Lower leg skin (tissue), 3 donors: ENCODE measurements at regions not wholly inside any gene's neighbourhood (a gene's known extent, or its start where the extent isn't known, plus 50 kb on each side); places are given as distances from the start of the nearest gene placed in this dataset.

Source experiments
- POLR2A ChIP-seq, 2 donors: fragments of 450-650 bp; IDR thresholded peaks; one replicate each; pipeline ENCODE4 v1.6.1; 2016 to 2017; ENCODE audit warnings: antibody characterized with exemption in 2 of 2, mild to moderate bottlenecking in 1 of 2, moderate library complexity in 1 of 2
- TF ChIP-seq, protein P1 (sequence below), 3 donors: fragments of 450-650 bp; IDR thresholded peaks; one replicate each; pipeline ENCODE4 v1.5.1; 2016; ENCODE audit warnings: antibody characterized with exemption in 3 of 3, mild to moderate bottlenecking in 3 of 3, moderate library complexity in 2 of 3

DNA sequence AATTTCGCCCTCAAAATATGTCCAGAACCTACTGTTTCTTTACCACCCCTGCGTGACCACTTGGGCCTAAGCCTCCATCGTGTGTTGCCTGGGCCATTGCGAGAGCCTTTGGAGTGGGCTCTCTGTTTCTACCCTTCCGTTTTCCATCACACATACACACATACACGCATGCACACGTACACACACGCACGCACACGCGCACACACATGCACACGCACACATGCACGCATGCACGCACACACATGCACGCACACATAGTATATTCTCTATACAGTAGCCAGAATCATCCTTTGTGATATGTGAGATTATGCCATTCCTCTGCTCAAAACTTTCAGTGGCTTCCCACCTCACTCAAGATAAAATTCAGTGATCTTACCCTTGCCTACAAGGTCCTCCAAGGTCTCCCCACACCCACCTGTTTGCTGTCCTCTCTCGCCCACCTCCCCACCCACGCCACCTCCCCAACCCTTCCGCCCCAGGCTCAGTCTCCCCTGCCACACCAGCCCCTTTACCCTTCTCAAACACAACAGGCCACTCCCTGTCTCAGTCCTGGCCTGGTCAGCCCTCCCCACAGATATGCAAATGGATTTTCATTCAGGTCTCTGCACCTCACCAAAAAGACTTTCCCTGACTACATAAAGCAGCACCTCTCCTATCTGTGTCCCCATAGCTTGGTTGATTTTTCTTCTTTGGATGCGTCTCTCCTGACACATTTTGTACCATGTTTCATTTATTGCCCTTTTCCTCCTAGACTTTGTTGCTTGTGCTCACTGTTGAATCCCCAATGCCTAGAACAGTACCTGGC lies 559.6 kb downstream of the CD83 start:
- TF ChIP-seq, protein P1, sequence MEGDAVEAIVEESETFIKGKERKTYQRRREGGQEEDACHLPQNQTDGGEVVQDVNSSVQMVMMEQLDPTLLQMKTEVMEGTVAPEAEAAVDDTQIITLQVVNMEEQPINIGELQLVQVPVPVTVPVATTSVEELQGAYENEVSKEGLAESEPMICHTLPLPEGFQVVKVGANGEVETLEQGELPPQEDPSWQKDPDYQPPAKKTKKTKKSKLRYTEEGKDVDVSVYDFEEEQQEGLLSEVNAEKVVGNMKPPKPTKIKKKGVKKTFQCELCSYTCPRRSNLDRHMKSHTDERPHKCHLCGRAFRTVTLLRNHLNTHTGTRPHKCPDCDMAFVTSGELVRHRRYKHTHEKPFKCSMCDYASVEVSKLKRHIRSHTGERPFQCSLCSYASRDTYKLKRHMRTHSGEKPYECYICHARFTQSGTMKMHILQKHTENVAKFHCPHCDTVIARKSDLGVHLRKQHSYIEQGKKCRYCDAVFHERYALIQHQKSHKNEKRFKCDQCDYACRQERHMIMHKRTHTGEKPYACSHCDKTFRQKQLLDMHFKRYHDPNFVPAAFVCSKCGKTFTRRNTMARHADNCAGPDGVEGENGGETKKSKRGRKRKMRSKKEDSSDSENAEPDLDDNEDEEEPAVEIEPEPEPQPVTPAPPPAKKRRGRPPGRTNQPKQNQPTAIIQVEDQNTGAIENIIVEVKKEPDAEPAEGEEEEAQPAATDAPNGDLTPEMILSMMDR (IDR thresholded peaks at IDR 0.05), result no peak
- TF ChIP-seq POLR2A (IDR thresholded peaks at IDR 0.05), result no peak
